HG03460 (cell line): ENCODE measurements at regions not wholly inside any gene's neighbourhood (a gene's known extent, or its start where the extent isn't known, plus 50 kb on each side); places are given as distances from the start of the nearest gene placed in this dataset.

ENCODE experiments used
- ATAC-seq: cut with Tn5 transposase; IDR thresholded peaks from one replicate; pipeline ENCODE4 v1.9.1; 2021; ENCODE audit not compliant: unreplicated experiment

- ATAC-seq, result no peak
Measured at GRCh38 chr5:2575292-2575691, 176.2 kb downstream of the IRX2 start.

- ATAC-seq, result no peak
Measured at GRCh38 chr5:2574155-2574554, 177.3 kb downstream of the IRX2 start.

- no peak for ATAC-seq
Measured at GRCh38 chr5:2570586-2570985, 180.9 kb downstream of the IRX2 start.

GRCh38 chr5:2569774-2570542 lies 181.5 kb downstream of the IRX2 start:
- no peak for ATAC-seq

GRCh38 chr5:2569176-2569575 lies 182.3 kb downstream of the IRX2 start:
- no peak for ATAC-seq

- ATAC-seq, result no peak
Measured at GRCh38 chr5:2566284-2566683, 185.2 kb downstream of the IRX2 start.

GRCh38 chr5:2565147-2565546 lies 186.3 kb downstream of the IRX2 start:
- ATAC-seq, result no peak

GRCh38 chr5:2563046-2563445 lies 188.4 kb downstream of the IRX2 start:
- ATAC-seq, result no peak

- ATAC-seq, result no peak
Measured at GRCh38 chr5:2562036-2562435, 189.4 kb downstream of the IRX2 start.

- ATAC-seq, result no peak
Measured at GRCh38 chr5:2560435-2560834, 191.0 kb downstream of the IRX2 start.

GRCh38 chr5:2557435-2557834 lies 194.0 kb downstream of the IRX2 start:
- ATAC-seq, result no peak

GRCh38 chr5:2556375-2556966 lies 195.0 kb downstream of the IRX2 start:
- no peak for ATAC-seq

- no peak for ATAC-seq
Measured at GRCh38 chr5:2553611-2554010, 197.9 kb downstream of the IRX2 start.

- ATAC-seq, result no peak
Measured at GRCh38 chr5:2550509-2550908, 201.0 kb downstream of the IRX2 start.

- no peak for ATAC-seq
Measured at GRCh38 chr5:2549900-2550299, 201.6 kb downstream of the IRX2 start.

GRCh38 chr5:2549354-2549753 lies 202.1 kb downstream of the IRX2 start:
- ATAC-seq, result no peak

GRCh38 chr5:2546938-2547337 lies 204.5 kb downstream of the IRX2 start:
- no peak for ATAC-seq

GRCh38 chr5:2544003-2544402 lies 207.5 kb downstream of the IRX2 start:
- ATAC-seq, result no peak

GRCh38 chr5:2542821-2543220 lies 208.7 kb downstream of the IRX2 start:
- ATAC-seq, result no peak

- no peak for ATAC-seq
Measured at GRCh38 chr5:2542026-2542425, 209.5 kb downstream of the IRX2 start.

GRCh38 chr5:2538169-2538568 lies 213.3 kb downstream of the IRX2 start:
- no peak for ATAC-seq

- ATAC-seq, result no peak
Measured at GRCh38 chr5:2537378-2538145, 213.9 kb downstream of the IRX2 start.
